Activated naive CD4-positive, alpha-beta T cell treated with anti-CD3 and anti-CD28 coated beads for 36 hours (primary cell): ENCODE measurements at regions not wholly inside any gene's neighbourhood (a gene's known extent, or its start where the extent isn't known, plus 50 kb on each side); places are given as distances from the start of the nearest gene placed in this dataset.

Source experiments
- CTCF ChIA-PET: fragments of 350-600 bp; sonication (Branson Sonifier 250); formaldehyde crosslinking; loops from one replicate; lab custom pipeline; 2021; ENCODE audit warnings: antibody characterized with exemption; lab: Charles Lee
- DNase-seq: peaks from one replicate; pipeline ENCODE4 v3.0.0-alpha.2; 2020
- H3K27ac Mint-ChIP-seq: one replicate; pipeline ENCODE4 v1.8.0; 2021; ENCODE audit warnings: mild to moderate bottlenecking, mixed read lengths
- H3K27me3 Mint-ChIP-seq: one replicate; pipeline ENCODE4 v1.8.0; 2021; ENCODE audit warnings: low read depth, mixed read lengths
- H3K36me3 Mint-ChIP-seq: one replicate; pipeline ENCODE4 v1.8.0; 2021; ENCODE audit warnings: low read depth, mixed read lengths
- H3K4me1 Mint-ChIP-seq: one replicate; pipeline ENCODE4 v1.8.0; 2021; ENCODE audit warnings: low read depth, mixed read lengths
- H3K4me3 Mint-ChIP-seq: one replicate; pipeline ENCODE4 v1.8.0; 2021; ENCODE audit warnings: mild to moderate bottlenecking, moderate library complexity, mixed read lengths
- H3K9me3 Mint-ChIP-seq: one replicate; pipeline ENCODE4 v1.8.0; 2021; ENCODE audit warnings: mixed read lengths
- intact Hi-C: fragments of 100-400 bp; cut with micrococcal nuclease; formaldehyde crosslinking; loops from one replicate; pipeline ENCODE4 v1.15.1; 2023

DNA sequence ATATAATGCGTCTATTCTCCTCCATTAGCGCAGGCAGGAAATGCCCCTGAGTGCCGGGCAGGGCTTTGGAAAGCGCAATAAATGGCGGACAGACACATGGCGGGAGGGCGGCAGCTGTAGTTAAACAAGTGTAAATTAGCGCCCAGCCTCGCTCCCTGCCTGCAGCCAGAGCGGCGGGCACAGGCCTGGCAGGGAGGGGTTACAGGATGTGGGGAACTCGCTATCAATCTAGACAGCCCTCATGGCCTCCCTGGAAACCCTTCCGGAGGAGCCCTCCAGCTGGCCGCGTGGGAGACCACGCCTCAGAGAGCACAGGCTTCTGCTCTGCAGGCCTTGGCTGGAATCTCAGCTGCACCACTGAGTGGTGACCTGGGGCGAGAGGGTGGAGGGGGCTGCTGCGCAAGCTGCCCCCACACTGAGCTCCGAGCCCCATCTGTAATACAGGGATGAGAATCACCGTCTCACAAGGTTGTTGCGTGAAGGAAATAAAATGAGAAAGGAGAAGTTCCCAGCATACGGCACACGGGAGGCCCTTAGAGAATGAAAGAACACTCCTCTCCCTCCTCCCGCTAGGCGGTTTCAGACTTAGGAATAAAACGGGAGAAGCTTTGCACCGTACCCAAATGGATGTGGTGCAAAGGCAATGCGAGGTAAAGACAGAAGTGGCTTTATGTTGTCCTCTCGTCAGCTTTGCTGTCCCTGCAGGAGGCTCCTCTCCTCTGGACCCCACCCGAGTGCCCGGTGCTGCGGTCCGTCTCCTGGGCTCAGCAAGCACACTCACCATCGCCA, 167.2 kb upstream of the POU3F1 start:
- intact Hi-C loops = no loop called here
- no peak overlapping the region for H3K27ac Mint-ChIP-seq
- H3K4me1 Mint-ChIP-seq = peaks cover 5% of the 10 kb centered on the region
- H3K36me3 Mint-ChIP-seq = no peaks in the 10 kb centered on the region
- H3K9me3 Mint-ChIP-seq = no peaks in the 10 kb centered on the region
- CTCF ChIA-PET = no interaction called here
- peak; percentile 7 for DNase-seq
- no peak overlapping the region for H3K4me3 Mint-ChIP-seq
- H3K27me3 Mint-ChIP-seq = peaks cover 31% of the 10 kb centered on the region

DNA sequence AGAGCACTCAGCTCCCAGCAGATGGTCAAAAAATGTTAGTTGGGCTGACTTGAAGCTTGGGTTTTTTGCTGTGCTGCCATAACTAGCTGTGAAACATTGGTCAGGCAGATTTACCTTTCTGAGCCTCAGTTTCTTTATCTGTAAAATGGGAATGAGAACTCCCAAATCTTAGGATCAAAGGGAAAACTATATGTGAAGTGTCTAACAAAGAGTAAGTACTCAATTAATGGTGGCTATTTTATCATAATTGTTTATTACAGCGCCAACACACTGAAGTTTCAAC, 164.2 kb upstream of the POU3F1 start:
- no peaks in the 10 kb centered on the region for H3K36me3 Mint-ChIP-seq
- no peak overlapping the region for H3K27ac Mint-ChIP-seq
- CTCF ChIA-PET = no interaction called here
- intact Hi-C loops = no loop called here
- peaks cover 29% of the 10 kb centered on the region for H3K27me3 Mint-ChIP-seq
- H3K9me3 Mint-ChIP-seq = no peaks in the 10 kb centered on the region
- H3K4me3 Mint-ChIP-seq = no peak overlapping the region
- no peak for DNase-seq
- peaks cover 5% of the 10 kb centered on the region for H3K4me1 Mint-ChIP-seq

DNA sequence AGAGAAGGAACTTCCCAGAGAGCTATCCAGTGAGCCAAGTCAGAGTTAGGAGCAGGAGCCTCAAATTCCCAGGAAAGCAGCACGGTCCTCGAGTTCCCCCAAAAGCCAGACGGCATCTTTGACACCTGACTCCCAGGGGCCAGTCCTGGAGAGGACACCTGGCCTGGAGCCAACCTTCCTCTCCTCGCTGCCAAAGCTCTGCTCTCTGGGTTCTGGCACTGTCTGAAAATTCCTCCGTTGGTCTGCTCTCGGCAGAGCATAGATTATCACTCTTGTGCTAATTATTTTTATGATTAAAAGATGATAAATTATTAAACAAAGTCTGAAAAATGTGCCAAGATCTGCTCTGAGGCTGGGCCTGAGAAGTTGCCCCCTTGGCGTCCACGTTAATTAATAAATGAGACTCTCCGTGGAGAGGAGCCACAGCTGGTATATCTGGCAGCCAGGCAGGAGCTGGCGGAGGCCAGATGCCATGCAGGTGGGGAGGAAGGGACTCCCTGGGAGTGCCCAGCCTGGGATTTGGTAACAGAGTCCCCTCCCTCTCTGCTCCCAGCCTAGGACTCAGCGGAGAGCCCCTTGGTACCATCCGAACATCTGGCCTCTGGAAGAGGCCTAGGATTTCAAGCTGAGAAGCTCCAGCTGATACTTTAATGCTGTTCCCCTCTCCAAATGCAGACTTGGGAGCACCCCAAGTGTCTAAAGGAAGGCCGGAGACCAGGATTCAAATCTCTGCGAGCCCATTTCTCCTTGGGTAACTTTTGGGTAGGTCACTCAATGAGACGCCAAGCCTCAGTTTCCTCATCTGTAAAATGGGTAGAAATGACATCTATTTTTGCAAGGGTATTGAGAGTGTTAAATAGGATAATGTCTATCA, 163.7 kb upstream of the POU3F1 start:
- Mint-ChIP-seq H3K27me3 (peaks cover 27% of the 10 kb centered on the region), H3K27ac (no peak overlapping the region), H3K9me3 (no peaks in the 10 kb centered on the region), H3K36me3 (no peaks in the 10 kb centered on the region), H3K4me3 (no peak overlapping the region), H3K4me1 (peaks cover 5% of the 10 kb centered on the region)
- intact Hi-C loops = no loop called here
- DNase-seq = no peak
- CTCF ChIA-PET = interaction anchor here (0.6 to 0.8 kb wide), 2 partner anchors 37 to 184 kb away, joined by 3 read pairs; no protein-coding TSS in a partner anchor

DNA sequence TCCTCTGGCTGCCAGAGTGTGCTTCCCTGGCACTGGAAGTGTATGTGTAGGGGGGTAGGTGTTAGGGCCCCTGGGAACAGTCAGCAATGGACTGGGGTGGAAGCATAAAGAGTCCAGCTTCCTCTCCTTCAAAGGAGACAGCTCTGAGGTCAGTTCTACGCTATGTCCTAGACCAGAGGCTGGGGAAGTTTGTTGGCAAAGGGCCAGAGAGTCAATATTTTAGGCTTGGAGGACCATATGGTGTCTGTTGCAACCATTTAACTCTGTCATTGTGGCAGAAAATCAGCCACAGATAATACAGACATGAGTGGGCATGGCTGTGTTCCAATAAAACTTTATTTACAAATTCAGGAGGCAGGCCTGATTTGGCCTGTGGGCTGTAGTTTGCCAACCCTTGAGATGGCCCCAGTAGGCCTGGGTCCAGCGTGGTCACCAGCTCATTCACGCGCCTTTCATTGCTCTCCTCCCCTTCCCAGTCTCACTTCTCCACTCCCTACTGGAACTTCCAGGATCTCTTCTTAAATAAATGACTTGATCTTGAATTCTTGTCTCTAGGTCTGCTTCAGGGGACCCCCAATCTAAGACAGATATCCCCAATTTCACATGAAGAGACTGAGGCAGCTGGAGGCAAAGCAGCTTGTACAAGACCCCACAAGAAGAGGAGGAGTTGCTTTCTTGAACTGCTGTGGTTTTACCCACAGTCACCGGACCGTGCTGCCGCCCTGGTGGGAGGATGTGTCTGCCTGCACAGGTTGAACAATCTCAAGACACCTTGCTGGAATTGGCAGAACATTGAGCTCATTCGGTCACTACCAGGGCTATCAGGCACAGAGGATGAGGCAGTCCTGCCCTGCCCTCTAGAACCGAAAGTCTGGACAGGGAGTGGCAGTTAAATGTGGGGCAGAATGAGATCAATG, 162.4 kb upstream of the POU3F1 start:
- no peak overlapping the region for H3K27ac Mint-ChIP-seq
- H3K4me3 Mint-ChIP-seq = no peak overlapping the region
- peaks cover 5% of the 10 kb centered on the region for H3K4me1 Mint-ChIP-seq
- no peak for DNase-seq
- CTCF ChIA-PET = no interaction called here
- H3K27me3 Mint-ChIP-seq = peaks cover 20% of the 10 kb centered on the region
- H3K36me3 Mint-ChIP-seq = no peaks in the 10 kb centered on the region
- intact Hi-C loops = no loop called here
- H3K9me3 Mint-ChIP-seq = no peaks in the 10 kb centered on the region

DNA sequence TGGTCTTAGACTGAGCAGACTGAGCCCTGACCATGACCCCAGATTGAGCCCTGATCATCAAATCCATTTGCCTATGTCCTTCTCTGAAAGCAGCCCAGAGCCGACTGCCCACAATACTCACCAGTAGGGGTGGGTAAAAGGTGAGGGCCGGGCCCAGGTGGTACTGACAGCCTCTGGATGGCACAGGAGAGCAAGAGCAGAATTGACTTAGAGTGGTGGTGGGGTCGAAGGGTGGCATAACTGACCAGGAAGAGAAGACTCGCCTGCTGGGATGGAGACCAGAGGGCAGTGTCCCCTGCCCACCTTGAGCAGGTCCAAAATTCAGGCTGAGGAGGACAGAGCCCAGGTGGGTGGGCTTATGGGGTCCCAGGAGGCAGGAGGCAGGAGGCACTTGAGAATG, 161.3 kb upstream of the POU3F1 start:
- no peak for DNase-seq
- H3K9me3 Mint-ChIP-seq = no peaks in the 10 kb centered on the region
- H3K4me3 Mint-ChIP-seq = no peak overlapping the region
- H3K27ac Mint-ChIP-seq = no peak overlapping the region
- peaks cover 9% of the 10 kb centered on the region for H3K27me3 Mint-ChIP-seq
- intact Hi-C loops = no loop called here
- H3K36me3 Mint-ChIP-seq = no peaks in the 10 kb centered on the region
- CTCF ChIA-PET = no interaction called here
- no peaks in the 10 kb centered on the region for H3K4me1 Mint-ChIP-seq

DNA sequence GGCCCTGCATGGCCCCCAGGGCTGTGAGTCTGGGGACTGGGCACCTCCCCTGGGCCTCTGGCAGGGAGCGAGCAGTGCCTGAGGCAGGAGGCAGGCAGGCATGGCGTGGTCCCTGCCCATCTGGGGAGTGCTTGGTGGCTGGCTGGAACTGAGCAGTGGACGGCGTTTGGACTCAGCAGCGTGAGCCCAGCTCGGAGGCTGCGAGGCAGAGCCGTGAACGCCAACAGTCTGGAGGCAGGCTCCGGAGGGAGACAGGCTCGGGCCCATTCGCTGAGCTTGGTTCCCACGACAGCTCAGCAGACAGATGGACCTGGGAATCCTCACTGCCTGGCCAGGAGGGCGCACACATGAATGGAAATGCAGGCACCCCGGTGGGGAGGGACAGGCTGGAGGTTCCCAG, 160.7 kb upstream of the POU3F1 start:
- no peak for DNase-seq
- Mint-ChIP-seq H3K36me3 (no peaks in the 10 kb centered on the region), H3K9me3 (no peaks in the 10 kb centered on the region), H3K27me3 (peaks cover 7% of the 10 kb centered on the region), H3K27ac (no peak overlapping the region), H3K4me3 (no peak overlapping the region), H3K4me1 (no peaks in the 10 kb centered on the region)
- intact Hi-C loops = no loop called here
- CTCF ChIA-PET = no interaction called here

DNA sequence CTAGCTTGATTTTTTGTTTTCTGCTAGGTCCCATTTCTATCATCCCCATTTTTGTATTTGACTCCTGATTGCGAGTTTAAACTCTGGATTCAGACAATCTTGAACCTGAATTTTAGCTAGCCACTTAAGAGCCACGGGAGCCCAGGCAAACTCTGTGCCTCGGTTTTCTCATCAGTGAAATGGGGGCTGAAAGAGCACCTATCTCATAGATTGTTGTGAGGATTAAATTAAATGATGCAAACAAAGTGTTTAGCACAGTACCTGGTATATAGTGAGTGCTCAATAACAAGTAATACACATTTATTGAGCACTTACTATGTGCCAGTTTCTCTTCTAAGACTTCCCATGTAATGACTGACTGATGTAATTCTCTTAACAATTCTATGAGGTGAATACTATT, 158.1 kb upstream of the POU3F1 start:
- Mint-ChIP-seq H3K4me3 (no peak overlapping the region), H3K9me3 (no peaks in the 10 kb centered on the region), H3K27me3 (peaks cover 4% of the 10 kb centered on the region), H3K36me3 (no peaks in the 10 kb centered on the region), H3K4me1 (no peaks in the 10 kb centered on the region), H3K27ac (no peak overlapping the region)
- CTCF ChIA-PET = no interaction called here
- intact Hi-C loops = no loop called here
- DNase-seq = no peak

DNA sequence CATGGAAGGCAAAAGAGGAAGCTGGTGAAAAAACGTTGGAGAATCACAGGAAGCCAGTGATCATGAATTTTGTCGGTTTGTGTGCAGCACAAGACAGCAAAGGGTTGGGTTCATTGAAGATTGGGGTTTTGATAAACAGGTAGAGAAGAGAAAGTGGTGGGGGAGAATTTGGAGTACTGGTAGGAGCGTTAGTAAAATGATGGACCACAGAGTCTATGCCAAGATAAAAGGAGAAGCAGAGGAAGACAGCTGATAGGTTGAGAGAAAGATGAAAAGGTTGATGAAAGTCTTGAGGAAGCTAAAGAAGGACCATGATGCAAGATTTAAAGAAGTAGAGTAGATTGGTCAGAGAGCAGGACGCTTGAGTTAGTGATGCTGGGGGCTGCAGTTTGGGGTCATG, 156.8 kb upstream of the POU3F1 start:
- Mint-ChIP-seq H3K4me3 (no peak overlapping the region), H3K9me3 (no peaks in the 10 kb centered on the region), H3K4me1 (no peaks in the 10 kb centered on the region), H3K27me3 (peaks cover 5% of the 10 kb centered on the region), H3K36me3 (no peaks in the 10 kb centered on the region), H3K27ac (no peak overlapping the region)
- no peak for DNase-seq
- intact Hi-C loops = no loop called here
- CTCF ChIA-PET = no interaction called here

DNA sequence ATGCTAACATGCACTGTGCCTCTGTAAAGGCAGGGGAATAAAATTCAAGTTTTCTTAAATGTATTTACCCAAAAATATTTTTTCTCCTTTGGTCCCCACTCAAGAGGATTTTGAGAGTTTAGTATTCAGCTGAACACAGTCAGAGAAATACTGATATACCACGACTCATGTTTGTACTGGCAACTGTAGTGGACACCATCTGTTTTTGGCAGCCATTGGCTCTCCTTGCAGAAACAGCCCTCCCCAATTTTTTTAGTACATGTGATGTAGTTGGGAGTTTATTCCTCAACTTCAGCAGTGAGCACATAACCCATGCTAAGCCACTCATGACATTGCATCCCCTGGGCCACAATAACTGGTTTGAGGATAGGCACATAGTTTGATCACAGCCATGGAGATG, 154.8 kb upstream of the POU3F1 start:
- H3K9me3 Mint-ChIP-seq = no peaks in the 10 kb centered on the region
- intact Hi-C loops = no loop called here
- no peak overlapping the region for H3K4me3 Mint-ChIP-seq
- peaks cover 5% of the 10 kb centered on the region for H3K27me3 Mint-ChIP-seq
- no peak for DNase-seq
- H3K27ac Mint-ChIP-seq = no peak overlapping the region
- no peaks in the 10 kb centered on the region for H3K4me1 Mint-ChIP-seq
- H3K36me3 Mint-ChIP-seq = no peaks in the 10 kb centered on the region
- CTCF ChIA-PET = no interaction called here

DNA sequence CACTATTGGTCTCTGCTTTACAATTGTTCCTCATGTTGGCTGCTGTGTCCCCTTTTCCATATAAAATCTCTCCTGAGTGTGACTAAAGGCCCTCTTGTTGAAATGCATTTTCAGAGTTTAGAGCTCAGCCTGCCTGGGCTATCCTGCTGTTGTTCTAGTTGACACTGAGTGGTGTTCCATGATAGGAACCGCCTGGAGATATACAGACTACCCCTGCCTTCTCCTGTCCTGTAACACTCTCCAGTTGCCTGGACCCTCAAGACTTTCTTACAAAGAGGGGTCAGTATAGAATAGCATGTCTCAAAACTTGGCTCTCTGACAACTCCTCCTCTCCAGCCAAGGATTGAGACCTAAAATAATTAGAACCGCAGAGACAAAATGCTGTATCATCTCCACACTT, 152.0 kb upstream of the POU3F1 start:
- no peaks in the 10 kb centered on the region for H3K36me3 Mint-ChIP-seq
- peaks cover 5% of the 10 kb centered on the region for H3K27me3 Mint-ChIP-seq
- DNase-seq = no peak
- intact Hi-C loops = no loop called here
- H3K27ac Mint-ChIP-seq = no peak overlapping the region
- no peaks in the 10 kb centered on the region for H3K9me3 Mint-ChIP-seq
- CTCF ChIA-PET = no interaction called here
- H3K4me3 Mint-ChIP-seq = no peak overlapping the region
- H3K4me1 Mint-ChIP-seq = no peaks in the 10 kb centered on the region

DNA sequence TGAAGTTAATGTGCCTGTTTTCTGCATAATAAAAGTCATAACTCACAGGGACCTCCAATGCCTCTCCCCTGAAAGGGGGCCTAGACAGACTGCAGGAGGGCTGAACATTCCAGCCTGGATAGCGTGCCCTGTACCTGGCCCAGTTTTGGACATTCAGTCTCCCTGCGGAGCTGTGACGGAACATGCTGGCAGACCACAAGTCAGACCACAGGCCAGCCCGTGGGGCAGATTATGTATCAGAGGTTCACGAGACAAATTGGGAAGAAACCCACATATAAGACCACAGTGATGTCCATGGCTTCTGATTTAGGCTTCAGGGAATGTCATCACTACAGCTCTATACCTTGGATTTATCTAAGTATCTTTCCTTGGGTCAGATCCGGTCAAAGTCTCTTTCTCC, 151.5 kb upstream of the POU3F1 start:
- H3K4me1 Mint-ChIP-seq = no peaks in the 10 kb centered on the region
- CTCF ChIA-PET = no interaction called here

DNA sequence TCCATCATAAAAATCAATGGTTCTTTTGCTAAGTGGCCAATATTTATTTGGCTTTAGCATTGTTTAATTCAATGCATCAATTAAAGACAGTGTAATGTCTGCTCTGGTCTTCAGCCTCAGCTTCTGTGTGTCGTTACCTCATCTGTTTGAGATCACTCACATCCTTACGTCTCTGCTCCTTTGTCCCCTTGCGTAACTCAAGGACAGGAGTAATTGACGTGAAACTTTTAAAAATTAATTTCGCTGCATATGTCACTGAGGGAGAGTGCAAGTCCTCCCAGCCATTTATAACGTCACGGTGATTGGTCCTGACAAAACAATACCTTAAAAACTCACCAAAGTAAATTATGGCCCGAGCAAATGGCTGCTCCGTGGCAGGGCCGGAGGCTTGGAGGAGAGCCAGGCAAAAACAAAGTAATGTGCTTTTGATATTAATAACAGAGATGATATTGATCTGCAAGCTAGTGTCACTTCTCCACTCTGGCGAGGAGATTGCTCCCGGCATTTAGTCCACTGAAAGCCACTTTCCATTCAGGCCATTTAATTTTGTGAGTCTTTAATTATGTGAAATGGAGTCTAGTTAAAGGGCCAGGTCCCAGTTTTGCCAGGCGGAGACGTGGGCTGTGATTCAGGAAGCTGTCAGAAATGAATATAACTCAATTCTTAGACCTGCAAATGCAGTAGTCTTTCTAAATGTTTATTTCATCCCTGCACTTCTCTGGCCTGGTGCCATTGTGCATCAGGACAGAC, 150.9 kb upstream of the POU3F1 start:
- no peaks in the 10 kb centered on the region for H3K36me3 Mint-ChIP-seq
- peaks cover 5% of the 10 kb centered on the region for H3K27me3 Mint-ChIP-seq
- no peak overlapping the region for H3K27ac Mint-ChIP-seq
- H3K4me3 Mint-ChIP-seq = no peak overlapping the region
- CTCF ChIA-PET = no interaction called here
- no peaks in the 10 kb centered on the region for H3K4me1 Mint-ChIP-seq
- no peak for DNase-seq
- intact Hi-C loops = no loop called here
- no peaks in the 10 kb centered on the region for H3K9me3 Mint-ChIP-seq

More for the DNA sequence above, 151.5 kb upstream of the POU3F1 start:
- Mint-ChIP-seq H3K27me3 (peaks cover 5% of the 10 kb centered on the region), H3K27ac (no peak overlapping the region), H3K36me3 (no peaks in the 10 kb centered on the region), H3K4me3 (no peak overlapping the region), H3K9me3 (no peaks in the 10 kb centered on the region)
- DNase-seq = no peak
- intact Hi-C loops = no loop called here
